ENCODE measurements at regions not wholly inside any gene's neighbourhood (a gene's known extent, or its start where the extent isn't known, plus 50 kb on each side); places are given as distances from the start of the nearest gene placed in this dataset.

DNA sequence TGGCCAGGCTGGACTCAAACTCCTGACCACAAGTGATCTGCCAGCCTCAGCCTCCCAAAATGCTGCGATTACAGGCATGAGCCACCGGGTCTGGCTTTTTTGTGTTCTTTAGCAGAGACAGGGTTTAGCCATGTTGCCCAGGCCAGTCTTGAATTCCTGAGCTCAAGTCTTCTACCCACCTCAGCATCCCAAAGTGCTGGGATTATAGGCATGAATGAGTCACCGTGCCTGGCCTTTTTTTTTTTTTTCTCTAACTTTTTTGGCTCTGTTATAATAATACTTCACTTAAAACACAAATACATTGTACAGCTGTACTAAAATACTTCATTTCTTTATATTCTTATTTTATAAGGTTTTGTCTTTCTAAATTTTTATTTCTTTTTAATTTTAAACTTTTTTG lies 599.5 kb upstream of the PCDH9 start:
- H3K36me3 Mint-ChIP-seq (ENCODE audit: low read depth) = no peaks in the 10 kb centered on the region
- H3K27ac Mint-ChIP-seq = no peak overlapping the region
- H3K27me3 Mint-ChIP-seq = no peaks in the 10 kb centered on the region
- H3K9me3 Mint-ChIP-seq = peaks cover 10% of the 10 kb centered on the region
- no peak overlapping the region for H3K4me3 Mint-ChIP-seq
- H3K4me1 Mint-ChIP-seq (ENCODE audit: low read depth) = no peaks in the 10 kb centered on the region
- intact Hi-C loops (cut with micrococcal nuclease) = no loop called here

DNA sequence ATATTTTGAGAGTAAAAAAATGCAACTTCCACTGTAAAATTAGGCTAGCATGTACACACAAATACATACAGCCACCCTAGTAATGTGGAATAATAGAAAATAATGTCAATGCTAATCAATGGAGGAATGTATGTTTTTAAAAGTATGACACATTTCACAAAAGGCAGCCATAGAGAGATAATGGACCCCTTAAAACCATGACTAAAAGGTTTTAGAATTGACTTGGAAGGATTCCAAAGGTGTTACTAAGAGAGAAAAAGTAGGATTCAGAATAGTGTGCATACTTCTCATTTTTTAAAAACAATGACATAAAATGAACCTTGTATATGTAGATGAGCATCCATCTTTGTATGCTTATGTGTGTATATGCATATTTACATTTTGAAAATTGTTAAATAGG lies 597.9 kb upstream of the PCDH9 start:
- Mint-ChIP-seq H3K27me3 (no peaks in the 10 kb centered on the region), H3K27ac (no peak overlapping the region), H3K4me1 (ENCODE audit: low read depth) (no peaks in the 10 kb centered on the region), H3K4me3 (no peak overlapping the region), H3K36me3 (ENCODE audit: low read depth) (no peaks in the 10 kb centered on the region), H3K9me3 (peaks cover 10% of the 10 kb centered on the region)
- intact Hi-C loops (cut with micrococcal nuclease) = no loop called here

DNA sequence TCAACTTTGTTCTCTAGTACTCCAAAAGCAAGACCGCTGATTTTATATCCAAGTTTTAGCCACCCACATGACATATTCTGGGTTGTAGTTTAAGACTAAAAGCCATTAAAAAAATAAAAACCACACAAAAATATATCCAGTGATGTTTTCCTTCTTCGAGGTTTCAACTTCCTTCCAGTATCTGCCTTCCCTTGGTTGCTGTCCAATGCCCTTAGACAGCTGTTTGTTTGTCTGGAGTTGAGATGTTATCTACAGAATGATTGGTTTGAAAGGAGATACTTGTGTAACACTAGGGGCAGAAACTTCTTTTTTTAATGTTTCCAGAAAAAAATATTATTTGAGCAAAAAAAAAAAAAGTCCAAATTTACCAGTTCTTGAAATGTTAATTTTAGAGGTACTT lies 591.5 kb upstream of the PCDH9 start:
- Mint-ChIP-seq H3K9me3 (peaks cover 3% of the 10 kb centered on the region), H3K27me3 (no peaks in the 10 kb centered on the region), H3K36me3 (ENCODE audit: low read depth) (no peaks in the 10 kb centered on the region)

DNA sequence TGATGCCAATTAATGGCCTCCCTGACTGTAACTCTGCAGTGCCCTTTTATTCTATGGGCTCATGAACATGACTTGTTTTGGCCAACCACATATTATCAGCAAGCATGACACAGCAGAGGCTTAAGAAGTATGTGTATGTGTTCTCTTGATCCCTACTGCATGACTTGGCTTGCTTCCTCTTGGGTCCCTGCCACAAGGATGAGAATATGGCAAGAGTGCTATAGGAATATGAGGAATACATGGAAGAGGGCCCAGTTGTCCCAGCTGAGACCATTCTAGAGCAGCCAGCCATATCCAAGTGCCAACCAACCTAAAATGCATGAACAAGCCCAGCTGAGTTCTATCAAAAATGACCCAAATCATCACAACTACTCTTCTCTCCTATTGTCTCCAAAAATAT lies 576.7 kb upstream of the PCDH9 start:
- intact Hi-C loops (cut with micrococcal nuclease) = no loop called here
- Mint-ChIP-seq H3K27me3 (no peaks in the 10 kb centered on the region), H3K27ac (no peak overlapping the region), H3K9me3 (peaks cover 14% of the 10 kb centered on the region), H3K4me1 (ENCODE audit: low read depth) (no peaks in the 10 kb centered on the region), H3K4me3 (no peak overlapping the region), H3K36me3 (ENCODE audit: low read depth) (no peaks in the 10 kb centered on the region)

More for the DNA sequence above, 591.5 kb upstream of the PCDH9 start:
- Mint-ChIP-seq H3K4me3 (no peak overlapping the region), H3K27ac (no peak overlapping the region), H3K4me1 (ENCODE audit: low read depth) (no peaks in the 10 kb centered on the region)
- intact Hi-C loops (cut with micrococcal nuclease) = no loop called here

DNA sequence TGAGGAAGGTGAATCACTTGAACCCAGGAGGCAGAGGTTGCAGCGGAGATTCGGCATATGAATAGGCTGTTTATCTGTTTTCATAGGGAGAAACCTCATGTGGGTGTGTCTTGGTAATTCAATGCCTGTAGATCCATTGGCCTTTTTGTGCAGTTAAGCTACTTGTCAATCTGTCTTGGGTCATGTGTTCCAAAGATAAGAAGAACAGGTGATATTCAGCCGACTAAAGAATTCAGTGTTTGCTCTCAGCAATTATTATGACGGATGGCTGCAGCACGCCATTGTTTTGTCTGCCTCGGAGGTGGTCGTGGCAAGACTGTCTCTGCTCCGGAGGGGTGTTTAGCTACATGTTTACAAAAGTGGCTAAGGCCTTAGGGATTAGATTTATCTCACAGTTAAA lies 573.0 kb upstream of the PCDH9 start:
- no peaks in the 10 kb centered on the region for H3K4me1 Mint-ChIP-seq (ENCODE audit: low read depth)
- peaks cover 23% of the 10 kb centered on the region for H3K9me3 Mint-ChIP-seq
- H3K27ac Mint-ChIP-seq = no peak overlapping the region
- no peaks in the 10 kb centered on the region for H3K27me3 Mint-ChIP-seq
- H3K4me3 Mint-ChIP-seq = no peak overlapping the region
- no peaks in the 10 kb centered on the region for H3K36me3 Mint-ChIP-seq (ENCODE audit: low read depth)
- intact Hi-C loops (cut with micrococcal nuclease) = no loop called here

DNA sequence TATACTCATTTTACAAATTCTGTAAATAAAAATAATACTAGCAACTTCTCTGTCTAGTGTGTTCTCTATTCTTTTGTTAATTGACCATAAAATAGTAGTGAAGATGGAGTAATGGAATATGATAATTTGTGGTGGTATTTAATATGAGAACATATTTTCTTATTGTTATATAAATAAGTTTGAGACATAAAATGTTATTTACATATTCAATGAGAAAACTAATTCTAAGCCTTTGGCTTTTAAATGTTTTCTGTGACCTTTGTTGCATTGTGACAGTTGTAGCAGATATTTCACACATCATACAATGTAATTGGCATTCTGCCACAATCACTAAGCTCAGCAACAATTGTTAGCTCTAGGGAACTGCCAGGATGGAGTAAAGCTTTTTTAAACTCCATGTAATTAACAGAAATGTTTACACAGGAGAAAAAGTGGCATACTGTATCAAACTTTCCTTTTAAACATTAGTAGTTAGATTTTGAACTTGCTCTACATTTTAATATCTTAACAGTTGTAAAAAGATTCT lies 562.1 kb upstream of the PCDH9 start:
- intact Hi-C loops (cut with micrococcal nuclease) = no loop called here
- Mint-ChIP-seq H3K4me1 (ENCODE audit: low read depth) (no peaks in the 10 kb centered on the region), H3K27me3 (no peaks in the 10 kb centered on the region), H3K4me3 (no peak overlapping the region), H3K27ac (no peak overlapping the region), H3K9me3 (peaks cover 8% of the 10 kb centered on the region), H3K36me3 (ENCODE audit: low read depth) (no peaks in the 10 kb centered on the region)

DNA sequence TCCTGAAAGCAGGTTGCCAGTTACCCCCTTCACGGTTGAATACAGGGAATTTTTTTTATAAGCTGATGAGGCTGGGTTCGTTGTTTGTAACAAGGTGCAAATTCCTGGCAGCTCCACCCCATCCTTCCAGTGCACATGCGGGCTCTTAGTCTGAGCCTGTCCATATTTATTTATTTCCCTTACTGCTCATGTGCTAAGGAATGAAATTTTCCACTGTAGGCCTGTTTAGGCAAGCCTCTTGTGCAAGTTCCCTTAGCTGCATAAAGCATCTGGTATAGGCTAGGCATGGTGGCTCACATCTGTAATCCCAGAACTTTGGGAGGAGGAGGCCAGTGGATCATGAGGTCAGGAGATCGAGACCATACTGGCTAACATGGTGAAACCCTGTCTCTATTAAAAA lies 560.9 kb upstream of the PCDH9 start:
- no peaks in the 10 kb centered on the region for H3K4me1 Mint-ChIP-seq (ENCODE audit: low read depth)
- intact Hi-C loops (cut with micrococcal nuclease) = no loop called here
- H3K4me3 Mint-ChIP-seq = no peak overlapping the region

DNA sequence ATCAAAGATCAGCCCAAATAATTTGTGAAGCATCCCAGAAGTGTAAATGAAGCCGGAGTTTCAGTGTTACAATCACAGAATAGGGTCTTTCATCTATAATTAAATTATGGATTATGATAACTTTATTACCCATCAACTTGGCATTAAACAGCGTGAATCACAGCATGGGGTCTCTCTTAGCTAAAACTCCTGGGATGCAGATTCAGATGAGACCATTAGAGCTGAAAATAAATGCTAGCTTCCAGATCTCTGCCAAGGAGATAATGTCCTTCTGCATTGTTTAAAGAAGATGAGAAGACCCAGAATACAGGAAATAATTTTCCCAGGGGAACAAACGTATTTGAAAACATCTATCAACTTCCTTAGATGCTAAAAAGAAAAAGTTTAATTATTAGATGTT lies 546.0 kb upstream of the PCDH9 start:
- H3K4me1 Mint-ChIP-seq (ENCODE audit: low read depth) = no peaks in the 10 kb centered on the region
- H3K27ac Mint-ChIP-seq = no peak overlapping the region
- no peaks in the 10 kb centered on the region for H3K27me3 Mint-ChIP-seq
- intact Hi-C loops (cut with micrococcal nuclease) = no loop called here
- no peak overlapping the region for H3K4me3 Mint-ChIP-seq
- peaks cover 8% of the 10 kb centered on the region for H3K9me3 Mint-ChIP-seq
- H3K36me3 Mint-ChIP-seq (ENCODE audit: low read depth) = no peaks in the 10 kb centered on the region

More for the DNA sequence above, 560.9 kb upstream of the PCDH9 start:
- H3K9me3 Mint-ChIP-seq = peaks cover 8% of the 10 kb centered on the region
- no peak overlapping the region for H3K27ac Mint-ChIP-seq
- H3K36me3 Mint-ChIP-seq (ENCODE audit: low read depth) = no peaks in the 10 kb centered on the region
- H3K27me3 Mint-ChIP-seq = no peaks in the 10 kb centered on the region

DNA sequence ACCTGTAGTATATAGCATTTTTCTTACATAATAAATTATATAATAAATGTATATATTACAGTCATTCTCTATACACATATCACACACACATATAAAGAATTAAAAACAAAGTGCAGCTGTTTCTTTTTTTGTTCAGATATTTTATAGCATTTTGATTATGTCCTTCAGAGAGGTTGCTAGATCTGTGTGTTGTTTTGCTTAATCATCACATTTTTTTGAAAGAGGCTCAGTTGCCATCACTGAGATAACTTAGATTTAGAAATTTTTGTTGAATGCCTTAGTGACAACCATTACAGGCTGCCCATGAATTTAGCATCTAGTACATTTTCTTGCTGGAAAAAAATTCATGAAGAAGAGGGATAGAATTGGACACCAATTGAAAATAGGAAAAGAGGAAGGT lies 545.2 kb upstream of the PCDH9 start:
- Mint-ChIP-seq H3K27ac (no peak overlapping the region), H3K4me1 (ENCODE audit: low read depth) (no peaks in the 10 kb centered on the region), H3K36me3 (ENCODE audit: low read depth) (no peaks in the 10 kb centered on the region), H3K4me3 (no peak overlapping the region), H3K27me3 (no peaks in the 10 kb centered on the region), H3K9me3 (peaks cover 8% of the 10 kb centered on the region)
- intact Hi-C loops (cut with micrococcal nuclease) = no loop called here

DNA sequence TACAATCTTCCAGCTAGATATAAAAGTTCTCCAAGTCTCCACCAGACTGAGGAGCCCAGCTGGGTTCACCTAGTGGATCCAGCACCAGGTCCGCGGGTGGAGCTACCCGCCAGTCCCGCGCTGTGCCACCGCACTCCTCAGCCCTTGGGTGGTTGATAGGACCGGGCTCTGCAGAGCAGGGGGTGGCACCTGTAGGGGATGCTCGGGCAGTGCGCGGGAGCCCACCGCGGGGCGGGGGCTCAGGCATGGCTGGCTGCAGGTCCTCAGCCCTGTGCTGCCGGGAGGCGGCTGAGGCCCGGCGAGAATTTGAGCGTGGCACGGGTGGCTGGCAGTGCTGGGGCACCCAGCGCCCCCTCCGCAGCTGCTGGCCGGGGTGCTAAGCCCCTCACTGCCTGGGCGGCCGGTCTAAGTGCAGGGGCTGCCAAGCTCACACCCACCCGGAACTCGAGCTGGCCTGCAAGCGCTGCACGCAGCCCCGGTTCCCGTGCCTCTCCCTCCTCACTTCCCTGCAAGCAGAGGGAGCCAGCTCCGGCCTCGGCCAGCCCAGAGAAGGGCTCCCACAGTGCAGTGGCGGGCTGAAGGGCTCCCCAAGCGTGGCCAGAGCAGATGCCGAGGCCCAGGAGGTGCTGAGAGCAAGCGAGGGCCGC lies 542.8 kb upstream of the PCDH9 start:
- Mint-ChIP-seq H3K9me3 (peaks cover 20% of the 10 kb centered on the region), H3K4me1 (ENCODE audit: low read depth) (no peaks in the 10 kb centered on the region), H3K36me3 (ENCODE audit: low read depth) (no peaks in the 10 kb centered on the region), H3K27me3 (no peaks in the 10 kb centered on the region), H3K4me3 (no peak overlapping the region), H3K27ac (no peak overlapping the region)
- intact Hi-C loops (cut with micrococcal nuclease) = no loop called here

DNA sequence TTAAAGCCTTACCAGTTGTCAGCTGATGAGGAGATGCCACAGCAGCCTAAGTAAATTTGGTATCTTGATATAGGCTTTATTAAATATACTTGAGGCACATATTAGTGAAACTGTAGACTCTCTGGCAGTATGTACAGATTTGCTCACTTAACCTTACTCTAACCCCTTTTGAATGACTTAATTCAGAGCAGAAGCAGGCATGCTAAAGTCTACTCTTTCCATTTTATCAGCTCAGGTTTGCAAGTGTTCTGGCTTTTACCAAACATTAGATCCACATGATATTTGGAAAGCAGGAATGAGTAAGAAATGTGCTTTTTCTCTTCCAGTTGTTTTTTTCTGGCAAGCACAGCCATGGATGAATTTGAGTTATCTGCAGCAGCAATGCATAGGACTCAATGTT lies 541.0 kb upstream of the PCDH9 start:
- Mint-ChIP-seq H3K4me3 (no peak overlapping the region), H3K4me1 (ENCODE audit: low read depth) (no peaks in the 10 kb centered on the region), H3K36me3 (ENCODE audit: low read depth) (no peaks in the 10 kb centered on the region), H3K27me3 (no peaks in the 10 kb centered on the region), H3K27ac (no peak overlapping the region), H3K9me3 (peaks cover 20% of the 10 kb centered on the region)
- intact Hi-C loops (cut with micrococcal nuclease) = no loop called here

DNA sequence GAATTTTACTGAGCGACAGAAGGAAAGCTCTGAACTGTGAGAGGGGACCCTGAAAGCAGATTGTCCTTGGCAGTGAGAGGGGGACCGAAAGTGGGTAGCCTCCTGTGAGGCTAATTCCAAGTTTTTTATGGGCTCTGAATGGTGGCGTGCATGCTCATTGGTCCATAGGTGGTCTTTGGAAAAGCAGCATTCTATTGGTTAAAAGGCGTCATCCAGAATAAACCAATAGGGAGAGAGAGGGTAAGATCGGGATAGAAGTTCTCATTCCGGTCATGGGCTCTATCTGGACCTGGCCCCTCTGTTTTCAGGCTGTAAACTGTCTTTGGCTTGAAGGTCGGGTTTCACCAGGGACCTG lies 539.8 kb upstream of the PCDH9 start:
- Mint-ChIP-seq H3K9me3 (peaks cover 20% of the 10 kb centered on the region), H3K27me3 (no peaks in the 10 kb centered on the region), H3K27ac (no peak overlapping the region), H3K36me3 (ENCODE audit: low read depth) (no peaks in the 10 kb centered on the region), H3K4me3 (no peak overlapping the region), H3K4me1 (ENCODE audit: low read depth) (no peaks in the 10 kb centered on the region)
- intact Hi-C loops (cut with micrococcal nuclease) = no loop called here

DNA sequence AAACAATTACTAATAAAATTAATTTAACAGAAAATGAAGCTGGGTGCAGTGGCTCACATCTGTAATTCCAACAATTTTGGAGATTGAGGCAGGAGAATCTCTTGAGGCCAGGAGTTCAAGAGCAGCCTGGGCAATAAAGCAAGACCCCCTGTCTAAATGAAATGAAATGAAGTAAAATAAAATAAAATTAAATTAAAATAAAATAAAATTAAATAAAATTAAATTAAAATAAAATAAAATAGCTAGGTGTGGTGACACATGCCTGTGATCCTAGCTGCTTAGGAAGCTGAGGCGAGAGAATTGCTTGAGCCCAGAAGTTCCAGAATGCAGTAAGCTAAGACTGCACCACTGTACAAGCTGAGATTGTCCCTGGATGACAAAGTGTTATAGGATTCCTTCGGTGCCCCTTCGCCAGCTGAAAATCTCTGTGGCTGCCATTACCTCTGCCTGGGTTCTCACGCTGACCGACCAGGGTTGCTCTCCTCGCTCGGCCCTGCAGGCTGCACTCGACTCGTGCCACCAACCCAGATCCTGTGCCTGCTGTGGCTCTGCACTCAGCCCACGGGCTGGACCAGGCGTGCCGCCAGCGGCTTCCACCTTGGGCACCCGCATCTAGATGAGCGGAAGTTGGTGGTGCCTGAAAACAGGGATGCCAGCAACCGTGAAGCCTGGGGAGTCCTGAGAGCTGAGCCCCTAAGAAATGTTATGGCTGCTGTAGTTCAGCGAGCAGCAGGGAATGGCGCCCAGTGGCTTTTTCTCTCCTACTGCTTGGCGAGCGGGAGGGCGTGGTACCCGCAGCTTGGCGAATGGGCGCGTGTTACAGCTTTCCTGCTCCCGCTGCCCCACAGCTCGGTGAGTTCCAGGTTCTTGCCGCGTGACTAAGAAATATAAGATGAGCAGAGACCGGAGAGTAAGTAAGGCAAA lies 539.2 kb upstream of the PCDH9 start:
- Mint-ChIP-seq H3K36me3 (ENCODE audit: low read depth) (no peaks in the 10 kb centered on the region), H3K4me3 (no peak overlapping the region), H3K4me1 (ENCODE audit: low read depth) (no peaks in the 10 kb centered on the region), H3K27me3 (no peaks in the 10 kb centered on the region), H3K9me3 (peaks cover 20% of the 10 kb centered on the region), H3K27ac (no peak overlapping the region)
- intact Hi-C loops (cut with micrococcal nuclease) = no loop called here

DNA sequence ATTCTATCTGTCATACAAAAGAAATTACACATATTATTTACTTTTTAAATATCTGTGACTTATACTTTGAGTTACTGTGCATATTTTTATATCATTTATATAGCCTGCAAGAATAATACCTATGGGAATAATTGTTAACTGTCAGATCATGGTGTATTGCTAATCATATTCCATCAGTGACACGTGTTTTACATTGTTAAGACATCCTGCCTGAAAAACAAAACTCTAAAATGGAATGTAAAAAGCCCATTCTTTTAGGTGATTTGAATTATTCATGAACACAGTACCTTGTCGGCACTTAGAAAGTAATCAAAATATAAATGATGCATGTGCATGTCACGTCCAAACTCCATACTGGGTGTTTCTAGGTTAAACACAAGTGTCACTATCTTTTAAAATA lies 533.8 kb upstream of the PCDH9 start:
- Mint-ChIP-seq H3K36me3 (ENCODE audit: low read depth) (no peaks in the 10 kb centered on the region), H3K4me1 (ENCODE audit: low read depth) (no peaks in the 10 kb centered on the region), H3K9me3 (peaks cover 21% of the 10 kb centered on the region), H3K27me3 (no peaks in the 10 kb centered on the region), H3K4me3 (no peak overlapping the region), H3K27ac (no peak overlapping the region)
- intact Hi-C loops (cut with micrococcal nuclease) = no loop called here
